WTC11 (cell line): ENCODE measurements at regions not wholly inside any gene's neighbourhood (a gene's known extent, or its start where the extent isn't known, plus 50 kb on each side); places are given as distances from the start of the nearest gene placed in this dataset.

Experiments
- ATAC-seq: fragments of 200-7000 bp; cut with Tn5 transposase; 2 replicates; pipeline ENCODE4 v1.10.0; 2021; ENCODE audit warnings: mild to moderate bottlenecking, moderate library complexity
- CTCF ChIA-PET: fragments of 300-600 bp; sonication (Branson Sonifier 250); formaldehyde crosslinking; loops from one replicate; lab custom pipeline; 2021; ENCODE audit warnings: antibody characterized with exemption; lab: Charles Lee
- POLR2A ChIA-PET: fragments of 350-600 bp; sonication (Branson Sonifier 250); formaldehyde crosslinking; loops from one replicate; lab custom pipeline; 2021; ENCODE audit warnings: antibody characterized with exemption; lab: Charles Lee
- DNase-seq: peaks from one replicate; pipeline ENCODE4 v3.0.0; 2021; ENCODE audit warnings: low spot score
- H3K27ac Mint-ChIP-seq: 2 replicates; pipeline ENCODE4 v1.8.0; 2021; ENCODE audit warnings: mixed read lengths
- H3K27me3 Mint-ChIP-seq: 2 replicates; pipeline ENCODE4 v1.8.0; 2021; ENCODE audit warnings: low read depth, mild to moderate bottlenecking, moderate library complexity, mixed read lengths
- H3K36me3 Mint-ChIP-seq: 2 replicates; pipeline ENCODE4 v1.8.0; 2021; ENCODE audit warnings: mixed read lengths
- H3K4me1 Mint-ChIP-seq: 2 replicates; pipeline ENCODE4 v1.8.0; 2022; ENCODE audit warnings: mixed read lengths
- H3K4me3 Mint-ChIP-seq: 2 replicates; pipeline ENCODE4 v1.8.0; 2021; ENCODE audit warnings: mild to moderate bottlenecking, moderate library complexity, mixed read lengths
- H3K9me3 Mint-ChIP-seq: 2 replicates; pipeline ENCODE4 v1.8.0; 2021; ENCODE audit warnings: mixed read lengths
- CDX4 ChIP-seq: fragments of 250-450 bp; sonication (Bioruptor Pico); IDR thresholded peaks from 2 replicates; pipeline ENCODE4 v1.9.0; 2021; ENCODE audit warnings: moderate library complexity, mild to moderate bottlenecking, inconsistent platforms, borderline replicate concordance
- E2F1 ChIP-seq: sonication (generic); formaldehyde crosslinking; IDR thresholded peaks from 2 replicates; pipeline ENCODE4 v1.8.0; 2022; ENCODE audit warnings: mild to moderate bottlenecking, missing genetic modification reagents
- FOXP4 ChIP-seq: sonication (generic); formaldehyde crosslinking; IDR thresholded peaks from 2 replicates; pipeline ENCODE4 v1.8.0; 2022; ENCODE audit warnings: mild to moderate bottlenecking, missing genetic modification reagents
- GTF2I ChIP-seq: fragments of 250-450 bp; sonication (Bioruptor Pico); conservative IDR thresholded peaks from 2 replicates; pipeline ENCODE4 v1.4.0; 2021; ENCODE audit warnings: mild to moderate bottlenecking
- HMGA2 ChIP-seq: fragments of 250-450 bp; sonication (Bioruptor Pico); IDR thresholded peaks from 2 replicates; pipeline ENCODE4 v1.4.0; 2021; ENCODE audit warnings: mild to moderate bottlenecking, moderate library complexity
- KAT7 ChIP-seq: sonication (generic); formaldehyde crosslinking; IDR thresholded peaks from 2 replicates; pipeline ENCODE4 v1.8.1; 2023; ENCODE audit warnings: missing genetic modification reagents, mild to moderate bottlenecking, borderline replicate concordance
- RELA ChIP-seq: sonication (generic); formaldehyde crosslinking; IDR thresholded peaks from 2 replicates; pipeline ENCODE4 v1.8.1; 2022; ENCODE audit warnings: missing genetic modification reagents, mild to moderate bottlenecking, borderline replicate concordance
- RORB ChIP-seq: fragments of 250-450 bp; sonication (Bioruptor Pico); IDR thresholded peaks from 2 replicates; pipeline ENCODE4 v1.9.0; 2021; ENCODE audit warnings: mild to moderate bottlenecking
- TEAD1 ChIP-seq: sonication (generic); formaldehyde crosslinking; IDR thresholded peaks from 2 replicates; pipeline ENCODE4 v1.8.0; 2022; ENCODE audit warnings: mild to moderate bottlenecking, missing genetic modification reagents
- TP53 ChIP-seq: sonication (generic); formaldehyde crosslinking; IDR thresholded peaks from 2 replicates; pipeline ENCODE4 v1.8.1; 2023; ENCODE audit warnings: mild to moderate bottlenecking, missing genetic modification reagents
- ZNF317 ChIP-seq: sonication (generic); formaldehyde crosslinking; IDR thresholded peaks from 2 replicates; pipeline ENCODE4 v1.8.1; 2023; ENCODE audit warnings: low read depth, mild to moderate bottlenecking, moderate library complexity, missing genetic modification reagents, borderline replicate concordance
- ZNF423 ChIP-seq: fragments of 250-450 bp; sonication (Bioruptor Pico); IDR thresholded peaks from 2 replicates; pipeline ENCODE4 v2.1.2; 2022; ENCODE audit warnings: mild to moderate bottlenecking, moderate library complexity
- ZNF425 ChIP-seq: fragments of 250-450 bp; sonication (Bioruptor Pico); conservative IDR thresholded peaks from 2 replicates; pipeline ENCODE4 v1.9.0; 2021; ENCODE audit warnings: mild to moderate bottlenecking
- TF ChIP-seq, protein P1 (sequence below): sonication (generic); formaldehyde crosslinking; conservative IDR thresholded peaks from 2 replicates; pipeline ENCODE4 v1.8.1; 2022; ENCODE audit warnings: mild to moderate bottlenecking, missing genetic modification reagents
- TF ChIP-seq, protein P2 (sequence below): fragments of 250-450 bp; sonication (Bioruptor Pico); IDR thresholded peaks from 2 replicates; pipeline ENCODE4 v1.8.0; 2021; ENCODE audit warnings: mild to moderate bottlenecking
- TF ChIP-seq, protein P3 (sequence below): sonication (generic); formaldehyde crosslinking; IDR thresholded peaks from 2 replicates; pipeline ENCODE4 v1.8.1; 2023; ENCODE audit warnings: mild to moderate bottlenecking, moderate library complexity, missing genetic modification reagents
- TF ChIP-seq, protein P4 (sequence below): fragments of 250-450 bp; sonication (Bioruptor Pico); IDR thresholded peaks from 2 replicates; pipeline ENCODE4 v1.9.0; 2021; ENCODE audit warnings: mild to moderate bottlenecking

DNA sequence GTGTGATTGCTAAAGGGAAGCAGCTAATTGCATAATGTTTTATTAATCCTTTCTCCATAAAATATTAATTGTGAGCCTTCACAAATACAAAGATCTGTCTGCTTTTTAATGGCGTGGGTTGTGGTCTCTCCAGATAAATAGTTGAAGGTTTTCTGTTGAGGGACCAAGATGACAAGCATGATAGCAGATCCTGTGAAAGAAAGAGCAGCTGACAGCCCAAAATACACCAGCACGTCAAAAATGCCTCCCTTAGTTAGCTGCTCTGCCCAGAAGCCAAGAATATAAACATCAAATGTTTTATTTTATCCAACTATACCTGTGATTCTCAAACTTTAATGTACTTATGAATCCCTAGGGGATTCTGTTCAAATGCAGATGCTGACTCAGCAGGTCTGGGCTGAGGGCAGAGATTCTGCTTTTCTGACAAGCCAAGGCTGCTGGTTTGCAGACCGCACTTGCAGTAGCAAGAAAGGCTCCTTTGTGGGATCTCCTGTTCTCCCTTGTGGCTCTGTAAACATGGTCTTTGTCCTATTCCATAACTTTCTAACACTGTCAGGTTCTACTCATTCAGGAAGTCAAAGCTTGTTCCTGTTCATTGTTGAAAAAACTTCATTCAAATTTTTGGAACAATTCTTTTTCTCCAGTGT, 119.1 kb upstream of the SLC25A36 start (continued):
- TF ChIP-seq ZNF317 (CRISPR knock-in tag): no peak

DNA sequence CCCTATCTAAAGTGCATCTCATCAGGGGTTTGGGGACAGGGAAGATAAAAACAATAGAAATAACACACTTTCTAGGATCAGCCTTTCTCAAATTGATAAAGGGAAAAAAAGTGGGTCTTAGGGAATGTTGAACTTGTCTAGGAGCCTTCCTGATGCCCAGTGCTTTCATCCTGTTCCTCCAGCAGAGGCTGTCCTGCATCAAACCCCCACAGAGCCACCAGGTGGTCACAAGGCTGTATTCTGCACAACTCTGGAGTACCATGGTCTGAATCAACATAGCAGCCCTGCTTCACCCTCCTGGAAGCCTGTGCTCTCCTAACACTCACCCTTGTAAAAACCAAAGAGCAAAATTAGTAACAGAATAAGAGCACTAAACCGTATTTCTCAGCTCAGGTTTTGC, 118.5 kb upstream of the SLC25A36 start:
- no peaks in the 10 kb centered on the region; the same call in 1 of the 2 replicates for H3K27me3 Mint-ChIP-seq
- CTCF ChIA-PET: no interaction called here
- POLR2A ChIA-PET: no interaction called here
- ATAC-seq (peak; percentile 76), DNase-seq (no peak)
- H3K4me1 Mint-ChIP-seq: peaks cover 14% of the 10 kb centered on the region
- no peak for TF ChIP-seq HMGA2 (CRISPR knock-in tag)
- TF ChIP-seq, protein P1, sequence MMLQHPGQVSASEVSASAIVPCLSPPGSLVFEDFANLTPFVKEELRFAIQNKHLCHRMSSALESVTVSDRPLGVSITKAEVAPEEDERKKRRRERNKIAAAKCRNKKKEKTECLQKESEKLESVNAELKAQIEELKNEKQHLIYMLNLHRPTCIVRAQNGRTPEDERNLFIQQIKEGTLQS (CRISPR knock-in tag): no peak
- TF ChIP-seq KAT7: no peak
- TF ChIP-seq, protein P2, sequence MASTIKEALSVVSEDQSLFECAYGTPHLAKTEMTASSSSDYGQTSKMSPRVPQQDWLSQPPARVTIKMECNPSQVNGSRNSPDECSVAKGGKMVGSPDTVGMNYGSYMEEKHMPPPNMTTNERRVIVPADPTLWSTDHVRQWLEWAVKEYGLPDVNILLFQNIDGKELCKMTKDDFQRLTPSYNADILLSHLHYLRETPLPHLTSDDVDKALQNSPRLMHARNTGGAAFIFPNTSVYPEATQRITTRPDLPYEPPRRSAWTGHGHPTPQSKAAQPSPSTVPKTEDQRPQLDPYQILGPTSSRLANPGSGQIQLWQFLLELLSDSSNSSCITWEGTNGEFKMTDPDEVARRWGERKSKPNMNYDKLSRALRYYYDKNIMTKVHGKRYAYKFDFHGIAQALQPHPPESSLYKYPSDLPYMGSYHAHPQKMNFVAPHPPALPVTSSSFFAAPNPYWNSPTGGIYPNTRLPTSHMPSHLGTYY (CRISPR knock-in tag): no peak
- no peak for TF ChIP-seq RELA (CRISPR knock-in tag)
- TF ChIP-seq, protein P3, sequence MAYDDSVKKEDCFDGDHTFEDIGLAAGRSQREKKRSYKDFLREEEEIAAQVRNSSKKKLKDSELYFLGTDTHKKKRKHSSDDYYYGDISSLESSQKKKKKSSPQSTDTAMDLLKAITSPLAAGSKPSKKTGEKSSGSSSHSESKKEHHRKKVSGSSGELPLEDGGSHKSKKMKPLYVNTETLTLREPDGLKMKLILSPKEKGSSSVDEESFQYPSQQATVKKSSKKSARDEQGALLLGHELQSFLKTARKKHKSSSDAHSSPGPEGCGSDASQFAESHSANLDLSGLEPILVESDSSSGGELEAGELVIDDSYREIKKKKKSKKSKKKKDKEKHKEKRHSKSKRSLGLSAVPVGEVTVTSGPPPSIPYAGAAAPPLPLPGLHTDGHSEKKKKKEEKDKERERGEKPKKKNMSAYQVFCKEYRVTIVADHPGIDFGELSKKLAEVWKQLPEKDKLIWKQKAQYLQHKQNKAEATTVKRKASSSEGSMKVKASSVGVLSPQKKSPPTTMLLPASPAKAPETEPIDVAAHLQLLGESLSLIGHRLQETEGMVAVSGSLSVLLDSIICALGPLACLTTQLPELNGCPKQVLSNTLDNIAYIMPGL (CRISPR knock-in tag): no peak
- no peak for TF ChIP-seq E2F1 (CRISPR knock-in tag)
- TF ChIP-seq, protein P4, sequence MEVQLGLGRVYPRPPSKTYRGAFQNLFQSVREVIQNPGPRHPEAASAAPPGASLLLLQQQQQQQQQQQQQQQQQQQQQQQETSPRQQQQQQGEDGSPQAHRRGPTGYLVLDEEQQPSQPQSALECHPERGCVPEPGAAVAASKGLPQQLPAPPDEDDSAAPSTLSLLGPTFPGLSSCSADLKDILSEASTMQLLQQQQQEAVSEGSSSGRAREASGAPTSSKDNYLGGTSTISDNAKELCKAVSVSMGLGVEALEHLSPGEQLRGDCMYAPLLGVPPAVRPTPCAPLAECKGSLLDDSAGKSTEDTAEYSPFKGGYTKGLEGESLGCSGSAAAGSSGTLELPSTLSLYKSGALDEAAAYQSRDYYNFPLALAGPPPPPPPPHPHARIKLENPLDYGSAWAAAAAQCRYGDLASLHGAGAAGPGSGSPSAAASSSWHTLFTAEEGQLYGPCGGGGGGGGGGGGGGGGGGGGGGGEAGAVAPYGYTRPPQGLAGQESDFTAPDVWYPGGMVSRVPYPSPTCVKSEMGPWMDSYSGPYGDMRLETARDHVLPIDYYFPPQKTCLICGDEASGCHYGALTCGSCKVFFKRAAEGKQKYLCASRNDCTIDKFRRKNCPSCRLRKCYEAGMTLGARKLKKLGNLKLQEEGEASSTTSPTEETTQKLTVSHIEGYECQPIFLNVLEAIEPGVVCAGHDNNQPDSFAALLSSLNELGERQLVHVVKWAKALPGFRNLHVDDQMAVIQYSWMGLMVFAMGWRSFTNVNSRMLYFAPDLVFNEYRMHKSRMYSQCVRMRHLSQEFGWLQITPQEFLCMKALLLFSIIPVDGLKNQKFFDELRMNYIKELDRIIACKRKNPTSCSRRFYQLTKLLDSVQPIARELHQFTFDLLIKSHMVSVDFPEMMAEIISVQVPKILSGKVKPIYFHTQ (CRISPR knock-in tag): no peak
- no peak for TF ChIP-seq TEAD1 (CRISPR knock-in tag)
- no peak for TF ChIP-seq FOXP4 (CRISPR knock-in tag)
- no peak for TF ChIP-seq CDX4 (CRISPR knock-in tag)
- no peak for TF ChIP-seq ZNF423 (CRISPR knock-in tag)
- no peak for TF ChIP-seq ZNF425
- no peak for TF ChIP-seq GTF2I (CRISPR knock-in tag)
- TF ChIP-seq TP53 (CRISPR knock-in tag): no peak
- no peak for TF ChIP-seq RORB (CRISPR knock-in tag)
- no peak overlapping the region for H3K27ac Mint-ChIP-seq
- H3K4me3 Mint-ChIP-seq: no peak overlapping the region
- H3K9me3 Mint-ChIP-seq: no peaks in the 10 kb centered on the region
- no peaks in the 10 kb centered on the region for H3K36me3 Mint-ChIP-seq
